ENCODE measurements at regions not wholly inside any gene's neighbourhood (a gene's known extent, or its start where the extent isn't known, plus 50 kb on each side); places are given as distances from the start of the nearest gene placed in this dataset.

GRCh38 chr7:45447296-45447695, 126.9 kb upstream of the ADCY1 start:
- TF ChIP-seq TCF4 (CRISPR knock-in tag; IDR thresholded peaks at IDR 0.05; ENCODE audit: borderline replicate concordance) = no peak
- no peak for TF ChIP-seq ARNTL (CRISPR knock-in tag; IDR thresholded peaks at IDR 0.05; ENCODE audit: borderline replicate concordance, low read depth)

Data from SK-N-SH treated with all-trans-retinoic acid at 6 μM for 48 hours (cell line).